ENCODE measurements at regions not wholly inside any gene's neighbourhood (a gene's known extent, or its start where the extent isn't known, plus 50 kb on each side); places are given as distances from the start of the nearest gene placed in this dataset.

DNA sequence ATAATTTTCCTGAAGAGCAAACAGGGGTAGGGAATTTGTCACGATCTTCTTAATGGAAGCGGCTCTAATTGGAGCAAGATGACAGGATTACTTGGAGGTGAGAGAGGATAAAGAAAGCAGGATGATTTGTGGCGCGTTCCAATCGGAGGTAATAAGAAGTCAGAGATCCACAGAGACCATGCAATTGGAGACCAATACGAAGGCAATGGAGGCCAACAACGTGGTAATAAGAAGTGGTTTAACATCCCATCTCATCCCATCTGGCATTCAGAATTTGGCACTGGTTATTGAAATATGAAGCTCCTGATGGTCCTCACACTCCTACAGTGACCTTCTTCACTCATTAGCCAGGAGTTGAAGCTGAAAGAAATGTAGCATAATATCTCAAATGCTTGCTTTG is 130.6 kb downstream of the DLEU7 start:
- no peak for DNase-seq (ENCODE audit: low spot score in 2 of 2)
- intact Hi-C loops (cut with DNase I), result no loop called here
- Histone ChIP-seq H3K4me3 (no peak overlapping the region), H3K27me3 (no peaks in the 10 kb centered on the region), H3K4me1 (no peaks in the 10 kb centered on the region), H3K27ac (no peak overlapping the region), H3K36me3 (no peaks in the 10 kb centered on the region), H3K9me3 (no peaks in the 10 kb centered on the region)
- TF ChIP-seq, protein P1, sequence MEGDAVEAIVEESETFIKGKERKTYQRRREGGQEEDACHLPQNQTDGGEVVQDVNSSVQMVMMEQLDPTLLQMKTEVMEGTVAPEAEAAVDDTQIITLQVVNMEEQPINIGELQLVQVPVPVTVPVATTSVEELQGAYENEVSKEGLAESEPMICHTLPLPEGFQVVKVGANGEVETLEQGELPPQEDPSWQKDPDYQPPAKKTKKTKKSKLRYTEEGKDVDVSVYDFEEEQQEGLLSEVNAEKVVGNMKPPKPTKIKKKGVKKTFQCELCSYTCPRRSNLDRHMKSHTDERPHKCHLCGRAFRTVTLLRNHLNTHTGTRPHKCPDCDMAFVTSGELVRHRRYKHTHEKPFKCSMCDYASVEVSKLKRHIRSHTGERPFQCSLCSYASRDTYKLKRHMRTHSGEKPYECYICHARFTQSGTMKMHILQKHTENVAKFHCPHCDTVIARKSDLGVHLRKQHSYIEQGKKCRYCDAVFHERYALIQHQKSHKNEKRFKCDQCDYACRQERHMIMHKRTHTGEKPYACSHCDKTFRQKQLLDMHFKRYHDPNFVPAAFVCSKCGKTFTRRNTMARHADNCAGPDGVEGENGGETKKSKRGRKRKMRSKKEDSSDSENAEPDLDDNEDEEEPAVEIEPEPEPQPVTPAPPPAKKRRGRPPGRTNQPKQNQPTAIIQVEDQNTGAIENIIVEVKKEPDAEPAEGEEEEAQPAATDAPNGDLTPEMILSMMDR (IDR thresholded peaks at IDR 0.05), result no peak

DNA sequence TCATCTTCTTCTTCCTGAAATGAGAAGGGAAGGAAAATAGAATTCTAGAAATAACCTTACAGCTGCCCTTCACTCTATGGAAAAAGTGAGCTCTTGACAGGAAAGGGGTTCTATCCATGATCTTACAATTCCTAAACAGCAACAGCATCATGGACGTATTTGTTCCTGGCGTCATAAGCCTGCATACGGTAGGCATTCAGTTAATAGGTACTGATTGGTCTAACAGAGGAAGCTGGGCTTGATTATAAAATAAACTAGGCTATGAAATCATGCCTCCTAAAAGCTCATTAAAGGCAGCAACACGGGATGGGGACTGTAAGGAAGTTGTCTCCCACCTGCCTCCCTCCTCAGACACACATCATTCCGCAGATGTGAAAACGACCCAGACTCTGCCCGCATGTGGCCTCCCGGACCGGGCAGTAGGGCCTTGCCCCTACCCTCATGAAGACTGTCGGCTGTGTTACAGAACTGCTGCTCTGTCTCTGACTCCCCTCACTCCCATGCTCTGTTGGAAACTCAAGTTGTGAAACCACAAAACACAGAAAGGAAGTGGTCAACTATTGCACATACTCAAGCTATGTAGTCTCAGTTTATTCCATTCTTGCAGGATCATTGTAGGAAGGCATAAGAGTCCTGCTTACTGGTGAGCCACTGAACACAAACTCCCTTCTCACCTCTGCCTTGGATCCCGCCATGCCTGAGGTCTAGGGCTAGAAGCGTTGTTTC is 129.8 kb downstream of the DLEU7 start:
- intact Hi-C loops (cut with DNase I), result no loop called here
- H3K4me1 ChIP-seq, result no peaks in the 10 kb centered on the region
- TF ChIP-seq, protein P1 (IDR thresholded peaks at IDR 0.05), result no peak
- no peak for DNase-seq (ENCODE audit: low spot score in 2 of 2)
- H3K9me3 ChIP-seq, result no peaks in the 10 kb centered on the region
- H3K27me3 ChIP-seq, result no peaks in the 10 kb centered on the region
- H3K36me3 ChIP-seq, result no peaks in the 10 kb centered on the region
- H3K27ac ChIP-seq, result no peak overlapping the region
- H3K4me3 ChIP-seq, result no peak overlapping the region

DNA sequence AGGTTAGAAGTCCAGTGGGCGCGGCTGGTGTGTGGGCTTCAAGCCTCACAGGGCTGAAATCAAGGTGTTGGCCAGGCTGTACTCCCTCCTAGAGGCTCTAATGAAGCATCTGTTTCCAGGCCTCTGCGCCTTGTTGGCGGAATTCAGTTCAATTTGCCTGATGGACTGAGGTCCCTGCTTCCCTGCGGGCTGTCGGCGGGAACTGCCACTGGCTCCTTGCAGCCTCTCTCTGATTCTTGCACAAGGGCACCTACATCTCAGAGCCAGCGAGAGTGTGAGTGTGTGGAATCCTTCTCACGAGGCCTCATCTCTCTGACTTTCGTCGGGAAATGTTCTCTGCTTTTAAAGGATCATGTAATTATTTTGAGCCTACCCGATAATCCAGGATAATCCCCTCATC is 128.6 kb downstream of the DLEU7 start:
- no peak overlapping the region for H3K27ac ChIP-seq
- TF ChIP-seq, protein P1 (IDR thresholded peaks at IDR 0.05), result no peak
- intact Hi-C loops (cut with DNase I), result no loop called here

DNA sequence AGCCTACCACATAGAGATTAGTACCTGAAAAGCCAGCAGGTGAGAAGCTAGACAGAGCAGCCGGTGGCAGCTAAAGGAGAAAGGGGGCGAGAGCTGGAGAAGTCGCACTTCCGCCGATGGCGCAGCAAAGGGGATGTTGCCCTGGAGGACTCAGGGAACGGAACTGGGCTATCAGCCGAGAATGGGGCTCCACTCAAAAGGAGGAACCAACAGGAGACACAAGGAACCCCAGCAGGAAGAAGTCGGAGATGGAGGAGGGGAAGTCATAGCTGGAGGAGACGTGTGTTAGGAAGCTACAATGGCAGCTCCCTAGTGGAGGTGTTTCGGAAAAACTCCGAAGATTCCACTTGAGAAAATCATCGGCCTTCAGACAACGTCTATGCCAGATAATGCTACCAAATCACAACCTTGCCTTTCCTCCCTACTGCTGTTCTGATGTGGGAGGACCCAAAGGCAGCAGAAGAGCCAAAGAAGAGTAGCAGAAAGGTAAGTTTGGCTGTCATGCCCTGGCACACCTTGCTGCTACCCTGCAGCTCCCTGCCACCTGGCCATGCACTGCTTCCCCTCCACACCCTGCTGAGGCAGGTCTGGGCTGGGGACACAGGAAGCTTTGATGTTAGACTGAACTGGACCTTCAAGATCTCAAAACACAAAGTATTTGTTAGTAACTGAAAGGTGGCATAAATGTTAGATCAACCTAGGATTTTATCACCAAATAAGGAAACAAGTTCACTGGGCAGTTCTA is 127.9 kb downstream of the DLEU7 start:
- intact Hi-C loops (cut with DNase I), result no loop called here
- no peak overlapping the region for H3K4me3 ChIP-seq
- TF ChIP-seq, protein P1 (IDR thresholded peaks at IDR 0.05), result no peak

More for the DNA sequence above, 128.6 kb downstream of the DLEU7 start:
- Histone ChIP-seq H3K9me3 (no peaks in the 10 kb centered on the region), H3K4me1 (no peaks in the 10 kb centered on the region), H3K4me3 (no peak overlapping the region), H3K36me3 (no peaks in the 10 kb centered on the region), H3K27me3 (no peaks in the 10 kb centered on the region)
- DNase-seq (ENCODE audit: low spot score in 2 of 2), result no peak

DNA sequence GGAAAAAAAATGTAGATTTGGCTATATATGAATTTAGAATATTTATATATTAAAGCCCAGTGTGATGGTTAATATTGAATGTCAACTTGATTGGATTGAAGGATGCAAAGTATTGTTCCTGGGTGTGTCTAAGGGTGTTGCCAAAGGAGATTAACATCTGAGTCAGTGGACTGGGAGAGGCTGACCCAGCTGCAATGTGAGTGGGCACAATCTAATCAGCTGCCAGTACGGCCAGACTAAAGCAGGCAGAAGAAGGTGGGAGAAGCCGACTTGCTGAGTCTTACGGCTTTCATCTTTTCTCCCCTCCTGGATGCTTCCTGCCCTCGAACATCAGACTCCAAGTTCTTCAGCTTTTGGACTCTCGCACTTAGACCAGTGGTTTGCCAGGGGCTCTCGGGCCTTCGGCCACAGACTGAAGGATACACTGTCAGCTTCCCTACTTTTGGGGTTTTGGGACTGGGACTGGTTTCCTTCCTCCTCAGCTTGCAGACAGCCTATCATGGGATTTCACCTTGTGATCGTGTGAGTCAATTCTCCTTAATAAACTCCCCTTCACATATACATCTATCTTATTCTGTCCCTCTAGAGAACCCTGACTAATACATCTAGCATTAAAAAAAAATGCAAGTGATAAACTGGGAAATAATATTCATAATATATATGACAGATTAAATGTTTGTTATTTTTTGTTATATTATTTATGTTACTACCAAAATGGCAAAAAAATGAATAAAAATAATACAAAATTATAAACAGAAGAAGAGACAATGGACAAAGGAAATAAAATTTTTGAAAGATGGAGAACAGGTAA is 122.4 kb downstream of the DLEU7 start:
- H3K4me1 ChIP-seq, result no peaks in the 10 kb centered on the region
- H3K9me3 ChIP-seq, result no peaks in the 10 kb centered on the region
- H3K27me3 ChIP-seq, result no peaks in the 10 kb centered on the region
- intact Hi-C loops (cut with DNase I), result no loop called here
- TF ChIP-seq, protein P1 (IDR thresholded peaks at IDR 0.05), result no peak
- H3K27ac ChIP-seq, result no peak overlapping the region
- no peak overlapping the region for H3K4me3 ChIP-seq
- DNase-seq (ENCODE audit: low spot score in 2 of 2), result no peak
- H3K36me3 ChIP-seq, result no peaks in the 10 kb centered on the region

More for the DNA sequence above, 127.9 kb downstream of the DLEU7 start:
- H3K36me3 ChIP-seq, result no peaks in the 10 kb centered on the region
- no peaks in the 10 kb centered on the region for H3K9me3 ChIP-seq
- H3K27me3 ChIP-seq, result no peaks in the 10 kb centered on the region
- H3K4me1 ChIP-seq, result no peaks in the 10 kb centered on the region
- no peak overlapping the region for H3K27ac ChIP-seq
- peak; percentile 14 to 73 for DNase-seq (ENCODE audit: low spot score in 2 of 2)
